Brain microvascular endothelial cell (primary cell): ENCODE measurements at regions not wholly inside any gene's neighbourhood (a gene's known extent, or its start where the extent isn't known, plus 50 kb on each side); places are given as distances from the start of the nearest gene placed in this dataset.

Experiments used
- DNase-seq: peaks from one replicate; pipeline ENCODE4 v3.0.0-alpha.2; 2020
- H3K27ac ChIP-seq: fragments of 250-450 bp; sonication (Bioruptor Pico); 2 replicates; pipeline ENCODE4 v1.5.1; 2020; ENCODE audit warnings: mild to moderate bottlenecking, moderate library complexity
- H3K27me3 ChIP-seq: fragments of 250-450 bp; sonication (Bioruptor Pico); replicated peaks from 2 replicates; pipeline ENCODE4 v1.5.1; 2020; ENCODE audit warnings: mild to moderate bottlenecking
- H3K36me3 ChIP-seq: fragments of 250-450 bp; sonication (Bioruptor Pico); replicated peaks from 2 replicates; pipeline ENCODE4 v1.5.1; 2020; ENCODE audit warnings: mild to moderate bottlenecking
- H3K4me3 ChIP-seq: 2 replicates; pipeline ENCODE4 v1.5.1; 2011; ENCODE audit warnings: low read depth, mild to moderate bottlenecking, control low read depth, low read length, moderate library complexity
- CTCF ChIP-seq: IDR thresholded peaks from 2 replicates; pipeline ENCODE4 v1.5.1; 2011; ENCODE audit warnings: low read depth, mild to moderate bottlenecking, moderate library complexity, low read length, control low read depth, inconsistent platforms; ENCODE audit errors: missing control alignments
- in situ Hi-C: cut with HindIII; loops from 2 replicates; pipeline ENCODE4 v1.10.0; 2017; ENCODE audit warnings: low sequenced_read_pairs, low pct_ligation_motif_present

- no peak for DNase-seq
- Histone ChIP-seq H3K27ac (no peak overlapping the region), H3K4me3 (no peak overlapping the region), H3K36me3 (no peaks in the 10 kb centered on the region), H3K27me3 (no peaks in the 10 kb centered on the region)
- in situ Hi-C loops: no loop called here
- no peak for TF ChIP-seq CTCF
Measured at GRCh38 chr5:131081374-131081773, 83.7 kb downstream of the HINT1 start.

DNA sequence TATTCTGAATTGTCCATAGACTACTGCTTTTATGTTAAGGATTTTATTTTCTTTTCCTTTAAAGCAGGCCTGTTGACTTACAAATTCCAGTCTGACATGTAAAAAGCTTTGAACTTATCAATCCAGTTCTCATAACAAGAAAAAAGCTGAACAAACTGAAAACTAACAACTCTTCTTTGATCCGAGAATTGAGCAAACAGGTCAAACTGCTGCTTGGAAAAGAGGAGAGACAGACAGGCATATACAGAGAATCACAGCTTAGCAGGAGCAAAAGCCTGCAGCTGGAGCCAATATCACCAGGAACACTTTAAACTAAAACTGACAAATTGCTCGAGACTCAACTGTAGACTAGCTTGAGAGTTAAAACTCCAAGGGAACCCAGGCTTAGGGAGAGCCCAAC is 85.8 kb downstream of the HINT1 start:
- Histone ChIP-seq H3K36me3 (no peaks in the 10 kb centered on the region), H3K4me3 (no peak overlapping the region), H3K27ac (no peak overlapping the region), H3K27me3 (no peaks in the 10 kb centered on the region)
- DNase-seq: no peak
- in situ Hi-C loops: no loop called here
- TF ChIP-seq CTCF: no peak

DNA sequence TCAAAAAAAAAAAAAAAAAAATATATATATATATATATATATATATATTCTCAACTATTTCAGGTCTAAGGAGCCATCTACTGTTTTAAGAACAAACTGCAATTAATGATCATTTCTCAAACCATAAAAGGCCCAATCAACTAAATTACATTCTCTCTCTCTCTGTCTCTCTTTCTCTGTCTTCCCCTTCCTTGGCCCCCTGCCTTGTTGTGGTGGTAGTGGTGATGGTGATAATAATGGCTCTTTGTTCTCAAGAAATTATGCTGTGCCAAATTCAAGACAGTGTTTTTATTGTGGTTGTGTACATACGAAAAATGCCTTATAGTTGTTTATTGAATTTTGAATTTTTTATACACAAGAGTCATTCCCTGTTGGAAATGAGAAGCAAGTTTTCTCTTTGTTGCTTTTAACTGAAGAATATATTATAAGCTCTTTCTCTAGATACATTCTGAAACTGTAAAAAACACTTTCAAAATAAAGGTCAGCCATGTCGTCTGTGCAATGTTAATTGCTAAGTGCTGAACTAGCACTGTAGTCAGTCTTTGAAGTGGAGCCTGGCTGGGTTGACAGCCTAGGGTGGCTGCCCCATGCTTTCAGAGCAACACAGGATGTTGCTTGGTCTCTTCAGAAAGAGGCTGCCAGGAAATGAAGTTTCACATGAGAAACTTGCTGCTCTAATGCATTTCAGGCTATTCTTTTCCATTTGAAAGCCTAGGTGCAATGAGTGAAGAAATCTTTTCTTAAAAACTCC is 96.0 kb downstream of the HINT1 start:
- no peak overlapping the region for H3K4me3 ChIP-seq
- no peak for TF ChIP-seq CTCF
- H3K27ac ChIP-seq: no peak overlapping the region
- in situ Hi-C loops: no loop called here
- no peak for DNase-seq
- H3K27me3 ChIP-seq: no peaks in the 10 kb centered on the region
- no peaks in the 10 kb centered on the region for H3K36me3 ChIP-seq

- Histone ChIP-seq H3K27ac (no peak overlapping the region), H3K4me3 (no peak overlapping the region), H3K36me3 (no peaks in the 10 kb centered on the region), H3K27me3 (no peaks in the 10 kb centered on the region)
- no peak for DNase-seq
- in situ Hi-C loops: no loop called here
- no peak for TF ChIP-seq CTCF
Measured at GRCh38 chr5:131068076-131068475, 97.0 kb downstream of the HINT1 start.

DNA sequence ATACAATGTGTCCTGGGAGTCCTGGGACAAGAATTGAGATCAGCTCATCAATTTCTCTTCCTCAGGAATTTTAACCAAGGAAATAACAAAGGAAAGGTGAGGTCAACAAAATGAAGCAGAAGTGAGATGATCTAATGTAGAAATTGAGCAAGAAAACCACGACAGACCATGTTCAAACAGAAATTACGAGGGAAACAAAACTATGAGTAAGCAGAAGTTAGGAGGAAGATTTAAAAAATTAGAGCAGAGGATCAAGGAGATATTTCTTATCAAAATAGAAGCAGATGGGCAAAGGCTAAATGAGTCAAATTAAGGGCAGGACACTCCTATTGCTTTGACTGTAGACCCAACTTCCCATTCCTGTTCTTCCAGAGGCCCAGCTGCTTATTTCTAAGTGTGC is 97.4 kb downstream of the HINT1 start:
- in situ Hi-C loops: no loop called here
- H3K36me3 ChIP-seq: no peaks in the 10 kb centered on the region
- H3K4me3 ChIP-seq: no peak overlapping the region
- no peak for TF ChIP-seq CTCF
- DNase-seq: no peak
- no peaks in the 10 kb centered on the region for H3K27me3 ChIP-seq
- no peak overlapping the region for H3K27ac ChIP-seq
